ENCODE measurements at regions not wholly inside any gene's neighbourhood (a gene's known extent, or its start where the extent isn't known, plus 50 kb on each side); places are given as distances from the start of the nearest gene placed in this dataset.

GRCh38 chr20:60952861-60953260, 299.2 kb upstream of the CDH4 start:
- DNase-seq (ENCODE audit: low read depth in 2 of 2): no peak

- no peak for DNase-seq (ENCODE audit: low read depth in 2 of 2)
These were observed 298.7 kb upstream of the CDH4 start for GRCh38 chr20:60953321-60953720.

- DNase-seq (ENCODE audit: low read depth in 2 of 2): no peak
These were observed 296.4 kb upstream of the CDH4 start for GRCh38 chr20:60955706-60956105.

GRCh38 chr20:60956194-60956593, 295.9 kb upstream of the CDH4 start:
- no peak for DNase-seq (ENCODE audit: low read depth in 2 of 2)

- DNase-seq (ENCODE audit: low read depth in 2 of 2): no peak
These were observed 294.4 kb upstream of the CDH4 start for GRCh38 chr20:60957621-60958020.

DNA sequence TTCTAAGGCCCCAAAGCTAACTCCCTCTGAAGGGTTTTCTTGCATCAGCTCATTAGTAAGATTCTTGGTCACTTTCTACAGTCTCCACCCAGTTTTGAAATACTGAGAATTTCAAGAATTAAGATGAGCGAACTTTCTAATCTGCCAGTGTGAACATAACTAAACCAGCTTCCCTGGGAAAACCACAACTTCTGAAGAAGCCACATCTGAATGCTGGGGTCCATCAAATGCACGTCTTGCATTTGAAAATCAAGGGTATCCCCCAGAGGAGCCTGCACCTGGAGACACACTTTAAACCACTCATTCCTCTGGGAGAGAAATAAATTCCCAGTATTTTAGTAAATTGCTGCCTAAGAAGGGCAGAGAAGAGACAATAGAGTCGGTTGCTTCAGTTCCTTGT, 292.1 kb upstream of the CDH4 start:
- DNase-seq (ENCODE audit: low read depth in 2 of 2): no peak

- DNase-seq (ENCODE audit: low read depth in 2 of 2): no peak
These were observed 291.6 kb upstream of the CDH4 start for GRCh38 chr20:60960500-60960899.

- no peak for DNase-seq (ENCODE audit: low read depth in 2 of 2)
These were observed 290.5 kb upstream of the CDH4 start for GRCh38 chr20:60961551-60961950.

DNA sequence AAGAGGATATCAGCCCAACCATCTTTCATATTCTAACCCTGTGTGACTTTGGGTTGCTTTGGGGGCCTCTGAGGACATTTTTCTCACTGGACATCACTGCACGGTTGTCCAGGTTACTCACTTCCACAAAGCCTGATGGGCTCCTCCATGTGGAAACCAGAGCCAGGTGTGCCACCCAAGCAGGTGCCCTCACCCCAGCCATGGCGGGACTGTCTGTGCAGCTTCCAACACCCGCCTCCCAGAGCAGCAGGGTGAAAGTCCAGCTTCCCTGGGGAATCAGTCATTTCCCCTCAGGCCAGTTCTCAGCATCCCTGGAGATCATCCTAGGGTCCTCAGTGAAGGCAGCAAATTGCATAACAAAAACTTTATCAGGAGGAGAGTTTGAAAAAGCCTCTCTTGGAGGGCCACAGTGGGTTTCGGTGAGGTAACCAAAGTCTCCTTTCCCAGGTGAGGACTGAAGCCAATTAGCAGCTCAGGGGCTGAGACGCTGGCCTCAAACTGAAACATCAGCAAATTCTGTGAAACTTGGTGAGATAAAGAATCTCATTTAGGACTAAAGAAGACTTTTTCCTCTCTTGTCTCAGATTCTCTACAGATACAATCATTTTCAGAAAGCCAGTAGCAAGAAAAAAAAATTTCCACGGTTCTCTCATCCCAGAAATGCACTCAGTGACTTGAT, 289.6 kb upstream of the CDH4 start:
- no peak for DNase-seq (ENCODE audit: low read depth in 2 of 2)

DNA sequence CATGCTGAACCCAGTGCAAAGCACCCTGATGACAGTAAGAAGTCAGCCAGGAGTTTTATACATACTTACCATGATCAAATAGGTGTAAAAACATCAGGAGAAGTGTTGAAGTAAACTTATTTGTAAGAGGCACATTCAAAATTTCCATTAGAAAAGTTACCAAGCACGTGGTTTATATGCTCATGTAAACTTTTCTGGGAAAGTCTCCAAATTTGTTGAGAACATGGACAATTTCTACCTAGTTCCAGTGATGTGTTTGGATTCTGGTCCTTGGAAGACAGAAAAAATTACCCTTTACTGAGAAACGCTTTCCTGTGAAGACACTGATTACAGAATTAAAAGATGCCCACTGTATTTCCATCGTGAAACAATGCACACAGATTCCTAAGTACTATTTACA, 288.9 kb upstream of the CDH4 start:
- DNase-seq (ENCODE audit: low read depth in 2 of 2): no peak

DNA sequence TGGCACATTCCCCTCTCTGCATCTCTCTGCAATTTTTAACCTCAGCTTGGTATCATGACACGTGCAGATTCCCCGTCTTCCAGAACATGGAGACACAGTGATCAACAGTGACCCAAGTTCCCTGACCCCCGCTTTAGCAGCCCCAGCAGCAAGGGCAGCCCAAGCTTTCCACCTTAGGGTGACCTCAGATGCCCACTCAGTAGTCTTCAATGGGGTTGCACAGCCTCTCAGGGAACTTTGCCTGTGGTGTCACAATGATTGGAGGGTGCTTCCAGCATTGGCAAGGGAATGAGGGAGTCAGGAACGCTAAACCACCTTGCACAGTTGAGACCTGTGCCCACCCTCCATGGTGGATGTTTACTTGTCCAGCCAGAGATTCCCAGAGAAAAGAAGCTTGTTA, 287.1 kb upstream of the CDH4 start:
- no peak for DNase-seq (ENCODE audit: low read depth in 2 of 2)

GRCh38 chr20:60966031-60966430, 286.0 kb upstream of the CDH4 start:
- no peak for DNase-seq (ENCODE audit: low read depth in 2 of 2)

GRCh38 chr20:60966766-60967165, 285.3 kb upstream of the CDH4 start:
- DNase-seq (ENCODE audit: low read depth in 2 of 2): no peak

GRCh38 chr20:60967431-60968316, 284.4 kb upstream of the CDH4 start:
- DNase-seq (ENCODE audit: low read depth in 2 of 2): no peak

- no peak for DNase-seq (ENCODE audit: low read depth in 2 of 2)
These were observed 283.0 kb upstream of the CDH4 start for GRCh38 chr20:60968853-60969720.

DNA sequence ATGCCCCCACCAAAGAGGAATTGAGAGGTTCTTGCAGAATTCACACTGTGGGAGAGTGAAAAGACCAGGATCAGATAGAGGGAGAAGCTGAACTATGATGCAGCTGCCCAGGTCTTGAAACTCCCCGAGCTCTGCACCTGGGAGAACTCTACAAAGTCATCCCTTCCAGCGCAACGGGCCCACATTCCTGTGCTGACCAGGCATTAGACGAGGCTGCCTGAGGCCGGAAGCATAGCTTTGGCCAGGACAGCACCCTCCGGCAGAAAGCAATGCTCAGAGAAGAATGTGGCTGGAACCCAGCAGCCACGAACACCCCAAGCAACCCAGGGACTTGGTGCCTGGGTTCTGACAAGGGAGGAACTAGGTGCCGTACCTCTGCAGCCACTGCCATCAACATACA, 281.5 kb upstream of the CDH4 start:
- DNase-seq (ENCODE audit: low read depth in 2 of 2): no peak

DNA sequence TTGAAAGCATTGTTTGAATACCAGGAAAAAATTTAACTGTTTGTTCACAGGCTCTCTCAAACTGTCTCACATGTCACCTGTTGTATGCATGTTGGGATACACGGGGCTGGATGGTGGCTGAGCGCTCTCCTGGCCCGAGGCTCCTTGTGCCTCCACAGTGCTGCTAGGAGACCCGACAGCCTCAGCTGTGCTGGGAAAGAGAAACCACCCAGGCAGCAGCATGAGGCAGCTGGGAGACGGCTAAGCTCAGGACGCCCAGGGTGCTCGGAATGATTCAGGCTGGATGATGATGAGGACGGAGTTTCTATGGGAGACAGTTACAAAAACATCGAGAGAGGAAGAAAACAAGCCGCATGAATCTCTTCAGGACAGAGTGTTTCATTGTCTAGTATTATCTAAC, 278.0 kb upstream of the CDH4 start:
- DNase-seq (ENCODE audit: low read depth in 2 of 2): no peak

DNA sequence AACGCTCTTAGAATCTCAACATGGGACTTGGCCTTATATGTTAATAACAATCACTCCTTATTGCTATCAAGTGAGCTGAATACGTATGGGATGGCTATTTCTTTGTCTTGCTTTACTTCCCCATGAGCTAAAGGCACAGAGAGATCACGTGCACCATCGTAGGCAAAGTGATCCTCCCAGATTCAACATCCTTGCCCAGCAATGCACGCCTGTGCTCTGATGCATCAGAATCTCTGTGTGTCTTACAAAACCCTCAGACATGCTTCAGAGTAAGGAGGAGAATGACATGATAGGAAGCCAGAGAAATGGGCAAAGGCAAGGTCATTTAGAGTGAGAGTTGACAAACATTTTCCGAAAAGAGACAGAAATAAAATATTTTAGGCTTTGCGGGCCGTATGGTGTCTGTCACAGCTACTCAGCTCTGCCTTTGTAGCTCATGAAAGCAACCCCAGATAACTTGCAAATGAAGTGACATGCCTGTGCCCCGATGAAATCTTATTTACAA, 277.6 kb upstream of the CDH4 start:
- DNase-seq (ENCODE audit: low read depth in 2 of 2): no peak

GRCh38 chr20:60976139-60976538, 275.9 kb upstream of the CDH4 start:
- DNase-seq (ENCODE audit: low read depth in 2 of 2): no peak

GRCh38 chr20:60976913-60977312, 275.1 kb upstream of the CDH4 start:
- no peak for DNase-seq (ENCODE audit: low read depth in 2 of 2)

GRCh38 chr20:60977901-60978300, 274.2 kb upstream of the CDH4 start:
- no peak for DNase-seq (ENCODE audit: low read depth in 2 of 2)

DNA sequence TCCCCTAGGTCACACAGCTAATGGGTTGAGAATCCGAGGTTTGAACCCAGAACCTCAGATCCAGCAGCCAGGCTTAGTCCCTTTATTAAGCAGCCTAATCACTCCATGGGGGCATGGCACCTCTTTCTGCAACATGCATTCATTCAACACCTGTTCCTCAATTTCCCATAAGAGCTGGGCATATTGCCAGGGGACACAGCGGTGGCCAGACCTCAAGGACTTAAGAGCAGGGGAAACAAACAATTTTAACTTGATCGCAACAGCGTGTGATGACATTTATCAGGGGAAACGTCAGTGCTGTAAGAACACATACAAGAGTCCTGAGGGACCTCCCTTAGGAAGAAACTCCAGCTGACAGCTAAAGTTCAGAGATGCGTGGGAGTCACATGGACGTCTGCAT, 267.4 kb upstream of the CDH4 start:
- DNase-seq (ENCODE audit: low read depth in 2 of 2): no peak

Measured in stimulated activated CD8-positive, alpha-beta memory T cell treated with anti-CD3 and anti-CD28 coated beads, Interleukin-2, amount 100 ng/mL, for 48 hours (primary cell).